VCaP (cell line): ENCODE measurements at regions not wholly inside any gene's neighbourhood (a gene's known extent, or its start where the extent isn't known, plus 50 kb on each side); places are given as distances from the start of the nearest gene placed in this dataset.

Experiments
- H3K27ac ChIP-seq: fragments of 450-650 bp; 2 replicates; pipeline ENCODE4 v1.5.1; 2017
- TF ChIP-seq, protein P1 (sequence below): fragments of 450-650 bp; conservative IDR thresholded peaks from 2 replicates; pipeline ENCODE4 v1.5.1; 2017; ENCODE audit warnings: mild to moderate bottlenecking, moderate library complexity

GRCh38 chr6:84399003-84399402 is 171.6 kb upstream of the CEP162 start:
- TF ChIP-seq, protein P1, sequence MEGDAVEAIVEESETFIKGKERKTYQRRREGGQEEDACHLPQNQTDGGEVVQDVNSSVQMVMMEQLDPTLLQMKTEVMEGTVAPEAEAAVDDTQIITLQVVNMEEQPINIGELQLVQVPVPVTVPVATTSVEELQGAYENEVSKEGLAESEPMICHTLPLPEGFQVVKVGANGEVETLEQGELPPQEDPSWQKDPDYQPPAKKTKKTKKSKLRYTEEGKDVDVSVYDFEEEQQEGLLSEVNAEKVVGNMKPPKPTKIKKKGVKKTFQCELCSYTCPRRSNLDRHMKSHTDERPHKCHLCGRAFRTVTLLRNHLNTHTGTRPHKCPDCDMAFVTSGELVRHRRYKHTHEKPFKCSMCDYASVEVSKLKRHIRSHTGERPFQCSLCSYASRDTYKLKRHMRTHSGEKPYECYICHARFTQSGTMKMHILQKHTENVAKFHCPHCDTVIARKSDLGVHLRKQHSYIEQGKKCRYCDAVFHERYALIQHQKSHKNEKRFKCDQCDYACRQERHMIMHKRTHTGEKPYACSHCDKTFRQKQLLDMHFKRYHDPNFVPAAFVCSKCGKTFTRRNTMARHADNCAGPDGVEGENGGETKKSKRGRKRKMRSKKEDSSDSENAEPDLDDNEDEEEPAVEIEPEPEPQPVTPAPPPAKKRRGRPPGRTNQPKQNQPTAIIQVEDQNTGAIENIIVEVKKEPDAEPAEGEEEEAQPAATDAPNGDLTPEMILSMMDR, result no peak

DNA sequence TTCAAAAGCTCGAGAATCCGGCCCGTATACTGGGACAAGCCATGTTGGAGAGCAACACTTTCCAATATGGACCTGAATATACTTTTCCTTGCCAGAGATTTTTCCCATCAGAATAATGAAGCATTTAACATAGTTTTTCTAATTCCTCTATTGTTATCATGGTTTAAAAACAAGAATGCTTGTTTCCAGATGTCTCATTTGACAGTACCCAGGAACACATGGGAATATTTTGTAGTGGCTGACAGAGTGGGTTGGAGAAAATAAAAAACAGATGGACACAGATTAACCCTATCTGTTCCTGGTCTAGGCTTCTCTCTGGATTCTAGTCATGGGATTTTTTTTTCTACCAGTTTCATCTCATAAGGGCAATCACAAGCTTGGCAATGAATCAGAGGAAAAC is 164.8 kb upstream of the CEP162 start:
- TF ChIP-seq, protein P1, result no peak

More at GRCh38 chr6:84399003-84399402, 171.6 kb upstream of the CEP162 start:
- H3K27ac ChIP-seq, result no peak overlapping the region

GRCh38 chr6:84390851-84391250 is 163.4 kb upstream of the CEP162 start:
- no peak overlapping the region for H3K27ac ChIP-seq
- TF ChIP-seq, protein P1, result no peak

More for the DNA sequence above, 164.8 kb upstream of the CEP162 start:
- H3K27ac ChIP-seq, result no peak overlapping the region

DNA sequence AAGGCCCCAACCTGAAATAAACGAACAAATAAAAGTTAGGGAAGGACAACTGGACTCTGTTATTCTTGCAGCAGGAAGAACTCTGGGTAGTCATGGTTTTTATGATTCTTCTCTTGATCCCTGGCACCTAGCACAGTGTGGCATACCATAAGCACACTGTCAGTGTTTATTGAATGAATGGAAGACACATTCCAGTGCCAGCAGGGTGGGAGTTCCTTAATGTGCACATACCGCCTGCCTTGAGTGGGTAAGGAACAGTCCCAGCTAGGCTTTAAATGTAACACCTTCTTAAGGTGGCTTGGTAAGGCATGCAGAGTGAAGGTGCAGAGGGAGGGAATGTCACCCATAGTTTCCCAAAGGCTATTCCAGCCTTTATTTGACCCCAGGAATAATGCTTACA is 162.9 kb upstream of the CEP162 start:
- H3K27ac ChIP-seq, result no peak overlapping the region
- TF ChIP-seq, protein P1, result no peak

DNA sequence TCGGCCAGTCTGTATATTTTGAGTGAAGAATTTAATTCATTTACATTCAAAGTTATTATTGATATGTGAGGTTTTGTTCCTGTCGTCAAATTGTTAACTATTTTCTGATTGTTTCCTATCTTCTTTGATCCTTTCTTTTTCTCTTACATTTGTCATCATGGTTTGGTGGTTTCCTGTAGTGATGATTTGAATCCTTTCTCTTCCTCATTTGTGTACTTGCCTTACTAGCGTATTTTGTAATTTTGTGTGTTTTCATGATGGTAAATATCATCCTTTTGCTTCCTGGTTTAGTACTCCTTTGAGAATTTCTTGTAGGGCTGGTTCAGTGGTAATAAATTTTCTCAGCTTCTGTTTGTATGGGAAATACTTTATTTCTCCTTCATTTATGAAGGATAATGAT is 151.7 kb upstream of the CEP162 start:
- H3K27ac ChIP-seq, result no peak overlapping the region
- TF ChIP-seq, protein P1, result no peak

DNA sequence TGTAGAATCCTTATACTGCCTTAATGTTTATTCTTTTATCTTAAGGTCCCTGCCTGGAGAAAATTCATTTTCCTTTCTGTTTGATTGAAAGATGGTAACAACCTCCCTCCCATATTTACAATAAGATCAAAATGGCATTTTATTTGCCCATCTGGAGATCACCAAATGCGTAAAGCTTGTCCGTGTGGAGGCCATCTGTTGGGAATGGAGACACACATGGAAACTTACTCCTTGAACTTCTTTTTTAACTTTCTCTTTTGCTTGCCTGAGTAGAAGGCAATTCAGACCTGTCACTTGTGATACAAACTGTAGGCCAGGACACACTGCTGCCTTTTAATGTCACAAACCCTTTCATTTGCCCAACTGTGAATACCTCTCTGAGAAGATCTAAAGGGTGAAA is 144.8 kb upstream of the CEP162 start:
- TF ChIP-seq, protein P1, result no peak

DNA sequence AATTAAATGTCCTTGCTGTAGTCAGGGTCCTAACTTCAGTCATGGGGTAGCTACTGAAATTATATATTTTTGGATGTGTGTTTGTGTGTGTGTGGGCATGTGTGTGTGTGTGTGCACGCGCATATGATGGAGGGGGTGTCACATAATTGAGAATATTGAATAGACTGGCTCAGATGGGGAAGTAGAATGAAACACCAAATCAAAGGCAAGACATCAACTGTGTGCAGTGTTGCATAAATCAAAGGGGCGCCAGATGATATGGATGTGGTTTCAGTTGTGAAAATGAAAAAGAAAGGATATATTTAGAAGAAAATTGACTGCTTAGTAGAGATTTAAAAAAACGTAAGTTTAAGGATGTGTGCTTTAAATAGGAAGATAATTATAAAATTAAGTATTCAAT is 144.2 kb upstream of the CEP162 start:
- H3K27ac ChIP-seq, result no peak overlapping the region
- TF ChIP-seq, protein P1, result no peak

More for the DNA sequence above, 144.8 kb upstream of the CEP162 start:
- no peak overlapping the region for H3K27ac ChIP-seq
